ENCODE measurements at regions not wholly inside any gene's neighbourhood (a gene's known extent, or its start where the extent isn't known, plus 50 kb on each side); places are given as distances from the start of the nearest gene placed in this dataset.

DNA sequence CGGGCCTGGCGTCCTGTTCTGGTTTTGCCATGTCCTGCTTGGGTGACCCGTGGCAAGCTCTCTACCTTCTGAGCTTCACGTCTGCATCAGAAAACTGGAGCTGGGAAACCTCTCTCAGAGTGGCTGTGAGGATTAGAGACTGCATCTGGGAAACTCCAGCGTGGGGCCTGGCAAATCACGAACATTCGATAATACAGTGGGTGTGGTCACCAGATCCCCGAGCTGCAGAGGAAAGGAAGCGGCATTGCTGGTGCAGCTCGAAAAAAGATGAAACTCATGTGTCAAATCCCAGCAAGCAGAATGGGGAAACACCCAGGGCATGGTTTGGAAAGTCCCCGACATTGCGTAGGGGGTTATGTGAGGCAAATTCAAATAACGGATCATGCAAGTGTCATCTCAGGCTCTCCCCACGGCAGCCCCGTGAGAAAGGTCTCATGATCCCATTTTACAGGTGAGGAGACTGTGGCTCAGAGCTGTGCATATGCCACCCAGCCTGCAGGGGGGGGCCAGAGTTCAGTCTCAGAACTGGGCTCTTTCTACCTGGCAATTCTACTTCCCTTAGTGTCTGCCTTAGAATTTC lies 98.1 kb upstream of the VRK1 start:
- no peak overlapping the region for H3K4me3 Mint-ChIP-seq (ENCODE audit: unreplicated experiment)
- no peak overlapping the region for H3K4me3 ChIP-seq (ENCODE audit: insufficient read depth, low read depth, low read length)
- H3K4me1 ChIP-seq (ENCODE audit: insufficient read depth, low read length) = no peaks in the 10 kb centered on the region
- no peak for FAIRE-seq
- H2AFZ ChIP-seq (ENCODE audit: low read depth, low read length) = no peak overlapping the region
- TF ChIP-seq, protein P1, sequence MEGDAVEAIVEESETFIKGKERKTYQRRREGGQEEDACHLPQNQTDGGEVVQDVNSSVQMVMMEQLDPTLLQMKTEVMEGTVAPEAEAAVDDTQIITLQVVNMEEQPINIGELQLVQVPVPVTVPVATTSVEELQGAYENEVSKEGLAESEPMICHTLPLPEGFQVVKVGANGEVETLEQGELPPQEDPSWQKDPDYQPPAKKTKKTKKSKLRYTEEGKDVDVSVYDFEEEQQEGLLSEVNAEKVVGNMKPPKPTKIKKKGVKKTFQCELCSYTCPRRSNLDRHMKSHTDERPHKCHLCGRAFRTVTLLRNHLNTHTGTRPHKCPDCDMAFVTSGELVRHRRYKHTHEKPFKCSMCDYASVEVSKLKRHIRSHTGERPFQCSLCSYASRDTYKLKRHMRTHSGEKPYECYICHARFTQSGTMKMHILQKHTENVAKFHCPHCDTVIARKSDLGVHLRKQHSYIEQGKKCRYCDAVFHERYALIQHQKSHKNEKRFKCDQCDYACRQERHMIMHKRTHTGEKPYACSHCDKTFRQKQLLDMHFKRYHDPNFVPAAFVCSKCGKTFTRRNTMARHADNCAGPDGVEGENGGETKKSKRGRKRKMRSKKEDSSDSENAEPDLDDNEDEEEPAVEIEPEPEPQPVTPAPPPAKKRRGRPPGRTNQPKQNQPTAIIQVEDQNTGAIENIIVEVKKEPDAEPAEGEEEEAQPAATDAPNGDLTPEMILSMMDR (IDR thresholded peaks at IDR 0.05; ENCODE audit: insufficient read depth, low read depth, low read length) = no peak
- H3K9ac ChIP-seq (ENCODE audit: low read length) = no peak overlapping the region
- no peaks in the 10 kb centered on the region for H3K36me3 Mint-ChIP-seq (ENCODE audit: low read depth, unreplicated experiment)
- H3K9me3 Mint-ChIP-seq (ENCODE audit: unreplicated experiment) = peaks cover 5% of the 10 kb centered on the region
- peaks cover 1% of the 10 kb centered on the region for H3K4me1 Mint-ChIP-seq (ENCODE audit: low read depth, unreplicated experiment)
- H3K27me3 Mint-ChIP-seq (ENCODE audit: low read depth, unreplicated experiment) = peaks cover 25% of the 10 kb centered on the region
- no peak overlapping the region for H3K27ac ChIP-seq (ENCODE audit: low read depth, low read length)
- H3K36me3 ChIP-seq (ENCODE audit: insufficient read depth, low read length) = no peaks in the 10 kb centered on the region
- no peak overlapping the region for H3K4me2 ChIP-seq (ENCODE audit: low read length)
- no peak overlapping the region for H3K27ac Mint-ChIP-seq (ENCODE audit: unreplicated experiment)
- no peaks in the 10 kb centered on the region for H3K79me2 ChIP-seq (ENCODE audit: insufficient read depth, low read length)
- DNase-seq (ENCODE audit: low read depth) = no peak
- H3K27me3 ChIP-seq (ENCODE audit: insufficient read depth, low read length) = no peaks in the 10 kb centered on the region
- H3K9me3 ChIP-seq (ENCODE audit: insufficient read depth, low read depth, low read length) = no peaks in the 10 kb centered on the region
- H4K20me1 ChIP-seq (ENCODE audit: insufficient read depth, low read length) = no peaks in the 10 kb centered on the region

DNA sequence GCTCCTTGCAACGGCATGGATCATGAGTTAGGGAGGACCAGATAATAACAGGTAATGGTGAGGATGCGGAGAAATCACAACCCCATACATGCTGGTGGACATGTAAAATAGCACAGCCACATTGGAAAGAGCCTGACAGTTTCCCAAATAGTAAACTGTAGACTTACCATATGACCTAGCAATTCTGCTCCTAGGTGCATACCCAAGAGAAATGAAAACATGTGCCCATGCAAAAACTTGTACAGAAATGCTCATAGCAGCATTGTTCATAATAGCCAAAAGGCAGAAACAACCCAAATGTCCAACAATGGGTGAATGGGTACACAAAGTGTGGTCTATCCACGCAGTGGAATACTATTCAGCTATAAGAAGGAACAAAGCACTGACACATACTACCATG lies 97.5 kb upstream of the VRK1 start:
- Histone ChIP-seq H2AFZ (ENCODE audit: low read depth, low read length) (no peak overlapping the region), H3K9me3 (ENCODE audit: insufficient read depth, low read depth, low read length) (no peaks in the 10 kb centered on the region), H3K9ac (ENCODE audit: low read length) (no peak overlapping the region), H3K4me1 (ENCODE audit: insufficient read depth, low read length) (no peaks in the 10 kb centered on the region), H3K27me3 (ENCODE audit: insufficient read depth, low read length) (no peaks in the 10 kb centered on the region), H3K4me2 (ENCODE audit: low read length) (no peak overlapping the region), H4K20me1 (ENCODE audit: insufficient read depth, low read length) (no peaks in the 10 kb centered on the region), H3K27ac (ENCODE audit: low read depth, low read length) (no peak overlapping the region), H3K36me3 (ENCODE audit: insufficient read depth, low read length) (no peaks in the 10 kb centered on the region), H3K79me2 (ENCODE audit: insufficient read depth, low read length) (no peaks in the 10 kb centered on the region), H3K4me3 (ENCODE audit: insufficient read depth, low read depth, low read length) (no peak overlapping the region)
- H3K27ac Mint-ChIP-seq (ENCODE audit: unreplicated experiment) = no peak overlapping the region
- H3K9me3 Mint-ChIP-seq (ENCODE audit: unreplicated experiment) = peaks cover 5% of the 10 kb centered on the region
- peaks cover 20% of the 10 kb centered on the region for H3K27me3 Mint-ChIP-seq (ENCODE audit: low read depth, unreplicated experiment)
- no peak overlapping the region for H3K4me3 Mint-ChIP-seq (ENCODE audit: unreplicated experiment)
- no peaks in the 10 kb centered on the region for H3K4me1 Mint-ChIP-seq (ENCODE audit: low read depth, unreplicated experiment)
- FAIRE-seq (no peak), DNase-seq (ENCODE audit: low read depth) (no peak)
- TF ChIP-seq EZH2 (IDR thresholded peaks at IDR 0.05; ENCODE audit: insufficient read depth, low read length) = no peak
- TF ChIP-seq, protein P1 (IDR thresholded peaks at IDR 0.05; ENCODE audit: insufficient read depth, low read depth, low read length) = no peak
- no peaks in the 10 kb centered on the region for H3K36me3 Mint-ChIP-seq (ENCODE audit: low read depth, unreplicated experiment)

DNA sequence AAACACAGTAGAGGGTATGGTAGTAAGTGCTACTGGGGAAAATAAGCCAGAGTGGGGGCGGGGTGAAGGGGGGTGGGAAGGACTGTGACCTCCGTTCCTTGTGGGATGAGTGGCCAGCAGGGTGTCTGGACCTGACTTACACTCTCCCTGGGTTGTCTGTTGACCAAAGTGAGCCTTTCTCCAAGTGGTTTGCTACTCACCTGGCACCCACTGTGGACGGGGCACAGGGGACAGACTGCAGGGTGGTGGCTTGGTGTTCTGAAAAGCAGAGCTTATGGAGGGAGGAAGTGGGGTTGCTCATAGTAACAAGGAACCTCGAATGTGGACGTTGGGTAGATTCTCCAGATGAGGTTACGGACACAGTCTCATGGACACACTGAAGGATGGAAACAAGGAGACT lies 94.4 kb upstream of the VRK1 start:
- H3K4me2 ChIP-seq (ENCODE audit: low read length) = no peak overlapping the region
- peaks cover 5% of the 10 kb centered on the region for H3K9me3 Mint-ChIP-seq (ENCODE audit: unreplicated experiment)
- no peak overlapping the region for H3K4me3 Mint-ChIP-seq (ENCODE audit: unreplicated experiment)
- no peaks in the 10 kb centered on the region for H3K79me2 ChIP-seq (ENCODE audit: insufficient read depth, low read length)
- no peaks in the 10 kb centered on the region for H3K36me3 ChIP-seq (ENCODE audit: insufficient read depth, low read length)
- FAIRE-seq = no peak
- no peaks in the 10 kb centered on the region for H3K27me3 ChIP-seq (ENCODE audit: insufficient read depth, low read length)
- no peaks in the 10 kb centered on the region for H3K9me3 ChIP-seq (ENCODE audit: insufficient read depth, low read depth, low read length)
- DNase-seq (ENCODE audit: low read depth) = no peak
- no peak overlapping the region for H3K4me3 ChIP-seq (ENCODE audit: insufficient read depth, low read depth, low read length)
- peaks cover 16% of the 10 kb centered on the region for H3K27me3 Mint-ChIP-seq (ENCODE audit: low read depth, unreplicated experiment)
- H3K36me3 Mint-ChIP-seq (ENCODE audit: low read depth, unreplicated experiment) = no peaks in the 10 kb centered on the region
- no peaks in the 10 kb centered on the region for H3K4me1 ChIP-seq (ENCODE audit: insufficient read depth, low read length)
- no peak overlapping the region for H3K27ac Mint-ChIP-seq (ENCODE audit: unreplicated experiment)
- H3K27ac ChIP-seq (ENCODE audit: low read depth, low read length) = no peak overlapping the region
- H3K9ac ChIP-seq (ENCODE audit: low read length) = no peak overlapping the region
- H2AFZ ChIP-seq (ENCODE audit: low read depth, low read length) = no peak overlapping the region
- TF ChIP-seq, protein P1 (IDR thresholded peaks at IDR 0.05; ENCODE audit: insufficient read depth, low read depth, low read length) = no peak
- TF ChIP-seq EZH2 (IDR thresholded peaks at IDR 0.05; ENCODE audit: insufficient read depth, low read length) = no peak
- no peaks in the 10 kb centered on the region for H3K4me1 Mint-ChIP-seq (ENCODE audit: low read depth, unreplicated experiment)
- no peaks in the 10 kb centered on the region for H4K20me1 ChIP-seq (ENCODE audit: insufficient read depth, low read length)

Data from astrocyte (in vitro differentiated cells and primary cell).